OCI-LY1 (cell line): ENCODE measurements at regions not wholly inside any gene's neighbourhood (a gene's known extent, or its start where the extent isn't known, plus 50 kb on each side); places are given as distances from the start of the nearest gene placed in this dataset.

Experiments
- EZH2 ChIP-seq: fragments of 200-600 bp; sonication (generic), shearing (Covaris generic); IDR thresholded peaks from 2 replicates; pipeline ENCODE4 v1.8.0; 2017; ENCODE audit warnings: borderline replicate concordance, mixed run types, mild to moderate bottlenecking, antibody characterized with exemption, low read length, moderate library complexity, mixed read lengths
- TF ChIP-seq, protein P1 (sequence below): fragments of 200-600 bp; sonication (generic), shearing (Covaris generic); IDR thresholded peaks from 2 replicates; pipeline ENCODE4 v1.5.1; 2017; ENCODE audit warnings: mild to moderate bottlenecking, antibody characterized with exemption, low read length, moderate library complexity, mixed read lengths

DNA sequence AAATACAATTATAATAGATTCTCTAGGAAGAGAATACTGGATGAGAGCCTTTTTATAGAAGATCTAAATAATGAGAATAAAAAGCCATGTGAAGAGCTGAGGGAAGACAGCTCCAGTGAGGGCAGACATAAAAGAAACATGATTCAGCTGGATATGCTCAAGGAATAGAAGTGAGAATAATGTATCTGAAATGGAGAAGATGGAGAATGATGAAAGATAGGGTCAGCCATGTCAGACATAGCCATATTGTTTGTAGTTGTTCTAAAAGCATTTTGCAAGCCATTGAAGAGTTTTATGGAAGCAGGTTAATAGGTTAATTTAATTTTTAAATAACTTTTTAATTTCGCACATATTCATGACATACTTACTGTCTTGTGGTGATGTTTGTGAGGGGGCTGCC, 713.5 kb upstream of the ARPP21 start:
- TF ChIP-seq, protein P1, sequence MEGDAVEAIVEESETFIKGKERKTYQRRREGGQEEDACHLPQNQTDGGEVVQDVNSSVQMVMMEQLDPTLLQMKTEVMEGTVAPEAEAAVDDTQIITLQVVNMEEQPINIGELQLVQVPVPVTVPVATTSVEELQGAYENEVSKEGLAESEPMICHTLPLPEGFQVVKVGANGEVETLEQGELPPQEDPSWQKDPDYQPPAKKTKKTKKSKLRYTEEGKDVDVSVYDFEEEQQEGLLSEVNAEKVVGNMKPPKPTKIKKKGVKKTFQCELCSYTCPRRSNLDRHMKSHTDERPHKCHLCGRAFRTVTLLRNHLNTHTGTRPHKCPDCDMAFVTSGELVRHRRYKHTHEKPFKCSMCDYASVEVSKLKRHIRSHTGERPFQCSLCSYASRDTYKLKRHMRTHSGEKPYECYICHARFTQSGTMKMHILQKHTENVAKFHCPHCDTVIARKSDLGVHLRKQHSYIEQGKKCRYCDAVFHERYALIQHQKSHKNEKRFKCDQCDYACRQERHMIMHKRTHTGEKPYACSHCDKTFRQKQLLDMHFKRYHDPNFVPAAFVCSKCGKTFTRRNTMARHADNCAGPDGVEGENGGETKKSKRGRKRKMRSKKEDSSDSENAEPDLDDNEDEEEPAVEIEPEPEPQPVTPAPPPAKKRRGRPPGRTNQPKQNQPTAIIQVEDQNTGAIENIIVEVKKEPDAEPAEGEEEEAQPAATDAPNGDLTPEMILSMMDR = no peak
- no peak for TF ChIP-seq EZH2
